ENCODE measurements at regions not wholly inside any gene's neighbourhood (a gene's known extent, or its start where the extent isn't known, plus 50 kb on each side); places are given as distances from the start of the nearest gene placed in this dataset.

- ATAC-seq (no peak), DNase-seq (no peak)
- H3K36me3 ChIP-seq: no peaks in the 10 kb centered on the region
- intact Hi-C loops (cut with DNase I): no loop called here
- H3K4me3 ChIP-seq: no peak overlapping the region
- H3K27me3 ChIP-seq: no peaks in the 10 kb centered on the region
- H3K27ac ChIP-seq: no peak overlapping the region
- H3K9me3 ChIP-seq: no peaks in the 10 kb centered on the region
- no peak for TF ChIP-seq CTCF (IDR thresholded peaks at IDR 0.05)
- H3K4me1 ChIP-seq: no peaks in the 10 kb centered on the region
These were observed 421.4 kb downstream of the TMA16 start for GRCh38 chr4:163915896-163916295.

DNA sequence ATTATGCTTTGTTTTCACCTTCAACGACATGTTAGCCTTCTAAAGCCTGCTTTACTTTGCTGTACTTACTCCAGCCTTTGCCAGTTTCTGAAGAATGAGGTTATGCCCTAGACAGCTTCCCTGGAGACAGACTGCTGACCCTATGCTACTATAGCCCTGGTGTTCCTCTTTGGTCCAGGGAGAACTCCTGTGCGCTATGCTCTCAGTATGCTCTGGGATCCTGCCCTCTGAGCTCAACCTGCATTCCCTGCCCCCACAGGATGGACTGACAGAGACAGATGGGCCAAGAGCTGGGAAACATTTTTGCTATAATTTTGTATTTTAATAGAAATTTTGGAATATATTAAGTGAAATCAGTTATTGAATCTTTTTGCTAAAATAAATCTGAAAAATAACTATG is 425.9 kb downstream of the TMA16 start:
- H3K27me3 ChIP-seq: no peaks in the 10 kb centered on the region
- H3K36me3 ChIP-seq: no peaks in the 10 kb centered on the region
- no peaks in the 10 kb centered on the region for H3K9me3 ChIP-seq
- ATAC-seq (no peak), DNase-seq (no peak)
- H3K4me3 ChIP-seq: no peak overlapping the region
- intact Hi-C loops (cut with DNase I): no loop called here
- TF ChIP-seq CTCF (IDR thresholded peaks at IDR 0.05): no peak
- no peak overlapping the region for H3K27ac ChIP-seq
- H3K4me1 ChIP-seq: no peaks in the 10 kb centered on the region

DNA sequence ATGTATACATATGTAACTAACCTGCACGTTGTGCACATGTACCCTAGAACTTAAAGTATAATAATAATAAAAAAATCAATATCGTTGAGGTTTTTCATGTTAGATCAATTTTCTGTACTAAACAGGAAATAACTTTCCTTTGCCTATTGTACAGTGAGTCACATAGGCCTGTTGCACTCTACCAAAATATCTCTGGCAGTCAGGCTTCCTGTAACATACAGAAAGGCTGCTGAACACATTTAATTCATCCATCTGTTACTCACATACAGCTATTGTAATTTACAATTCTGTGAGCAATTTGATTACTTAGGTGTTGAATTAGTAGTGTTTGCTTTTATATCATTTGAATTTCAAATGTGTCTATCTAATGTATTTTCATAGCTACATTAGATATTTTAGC is 427.8 kb downstream of the TMA16 start:
- Histone ChIP-seq H3K4me3 (no peak overlapping the region), H3K27ac (no peak overlapping the region), H3K4me1 (no peaks in the 10 kb centered on the region), H3K27me3 (no peaks in the 10 kb centered on the region), H3K36me3 (no peaks in the 10 kb centered on the region), H3K9me3 (no peaks in the 10 kb centered on the region)
- ATAC-seq (no peak), DNase-seq (no peak)
- intact Hi-C loops (cut with DNase I): no loop called here
- TF ChIP-seq CTCF (IDR thresholded peaks at IDR 0.05): no peak

DNA sequence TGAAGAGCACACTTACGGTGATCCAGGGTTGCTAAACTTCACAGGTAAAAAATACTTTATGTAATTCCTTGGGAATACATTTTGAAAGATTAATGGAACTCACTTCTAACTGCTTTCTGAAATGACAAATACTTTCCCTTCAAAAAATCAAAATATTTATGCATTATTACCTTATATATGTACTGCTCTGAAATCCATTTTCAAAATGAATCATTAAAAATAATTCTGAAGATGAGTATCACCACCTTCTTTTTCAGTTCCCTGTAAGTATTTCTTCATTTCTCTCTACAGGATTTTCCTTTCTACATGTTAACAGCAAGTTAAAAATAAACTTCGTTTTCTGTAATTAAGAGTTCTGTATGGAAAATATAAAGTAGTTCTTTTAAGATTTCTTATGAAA is 428.6 kb downstream of the TMA16 start:
- Histone ChIP-seq H3K4me3 (no peak overlapping the region), H3K9me3 (no peaks in the 10 kb centered on the region), H3K27me3 (no peaks in the 10 kb centered on the region), H3K27ac (no peak overlapping the region), H3K4me1 (no peaks in the 10 kb centered on the region), H3K36me3 (no peaks in the 10 kb centered on the region)
- intact Hi-C loops (cut with DNase I): no loop called here
- TF ChIP-seq CTCF (IDR thresholded peaks at IDR 0.05): no peak
- no peak for ATAC-seq
- no peak for DNase-seq

DNA sequence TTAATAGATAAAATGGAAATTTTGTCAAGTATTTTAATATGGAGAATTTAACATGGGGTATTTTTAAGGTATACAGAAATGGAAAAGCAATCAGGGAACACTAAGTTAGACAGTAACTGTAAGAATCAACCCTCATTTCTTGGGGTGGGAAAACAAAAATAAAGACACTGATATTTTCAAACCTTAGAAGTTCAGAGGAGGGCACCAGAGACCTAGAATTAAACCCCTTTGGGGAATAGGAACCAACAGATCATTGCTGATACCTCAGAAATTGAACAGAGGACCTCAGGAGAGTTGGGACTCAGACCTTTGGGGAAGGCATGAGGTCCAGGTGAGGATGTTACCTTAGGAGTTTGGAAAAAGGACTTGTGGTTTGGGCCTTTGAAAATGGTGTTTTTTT is 435.6 kb downstream of the TMA16 start:
- no peaks in the 10 kb centered on the region for H3K4me1 ChIP-seq
- TF ChIP-seq CTCF (IDR thresholded peaks at IDR 0.05): no peak
- no peaks in the 10 kb centered on the region for H3K9me3 ChIP-seq
- H3K27me3 ChIP-seq: no peaks in the 10 kb centered on the region
- H3K27ac ChIP-seq: no peak overlapping the region
- ATAC-seq (no peak), DNase-seq (no peak)
- H3K36me3 ChIP-seq: no peaks in the 10 kb centered on the region
- no peak overlapping the region for H3K4me3 ChIP-seq
- intact Hi-C loops (cut with DNase I): no loop called here

- no peak for DNase-seq
- no peak for ATAC-seq
- Histone ChIP-seq H3K36me3 (no peaks in the 10 kb centered on the region), H3K4me1 (no peaks in the 10 kb centered on the region), H3K4me3 (no peak overlapping the region), H3K27me3 (no peaks in the 10 kb centered on the region), H3K27ac (no peak overlapping the region), H3K9me3 (no peaks in the 10 kb centered on the region)
- TF ChIP-seq CTCF (IDR thresholded peaks at IDR 0.05): no peak
- intact Hi-C loops (cut with DNase I): no loop called here
These were observed 438.0 kb downstream of the TMA16 start for GRCh38 chr4:163932504-163932903.

Measured in upper lobe of right lung (tissue), 1 donor.